ENCODE measurements at regions not wholly inside any gene's neighbourhood (a gene's known extent, or its start where the extent isn't known, plus 50 kb on each side); places are given as distances from the start of the nearest gene placed in this dataset.

- Histone ChIP-seq H3K27ac (no peak overlapping the region), H3K4me1 (no peaks in the 10 kb centered on the region), H3K4me3 (no peak overlapping the region), H3K36me3 (no peaks in the 10 kb centered on the region), H3K9me3 (no peaks in the 10 kb centered on the region), H3K27me3 (no peaks in the 10 kb centered on the region)
- no peak for TF ChIP-seq EP300 (IDR thresholded peaks at IDR 0.05; ENCODE audit: low read depth)
- TF ChIP-seq POLR2AphosphoS5 (IDR thresholded peaks at IDR 0.05) = no peak
- no peak for TF ChIP-seq POLR2A (IDR thresholded peaks at IDR 0.05)
- no peak for TF ChIP-seq CTCF (IDR thresholded peaks at IDR 0.05)
- DNase-seq = no peak
- 71 to 80% methylated on average over 1 of the region's 1 CpG for WGBS, 2 donors (ENCODE audit: low coverage in 1 of 2)
- in situ Hi-C loops (cut with MboI; ENCODE audit: low pct_ligation_motif_present in 1 of 4, low pct_unique_long_range_greater_than_20kb in 1 of 4, low sequenced_read_pairs in 3 of 4) = no loop called here
- intact Hi-C loops (cut with DNase I; ENCODE audit: low total_unique reads) = no loop called here
Observed at GRCh38 chr5:165560648-165561047, 2055.2 kb downstream of the MAT2B start.

- H3K36me3 ChIP-seq = no peaks in the 10 kb centered on the region
- no peaks in the 10 kb centered on the region for H3K9me3 ChIP-seq
- intact Hi-C loops (cut with DNase I; ENCODE audit: low total_unique reads) (no loop called here), in situ Hi-C loops (cut with MboI; ENCODE audit: low pct_ligation_motif_present in 1 of 4, low pct_unique_long_range_greater_than_20kb in 1 of 4, low sequenced_read_pairs in 3 of 4) (no loop called here)
- H3K4me1 ChIP-seq = no peaks in the 10 kb centered on the region
- no peaks in the 10 kb centered on the region for H3K27me3 ChIP-seq
- H3K4me3 ChIP-seq = no peak overlapping the region
- TF ChIP-seq POLR2AphosphoS5 (IDR thresholded peaks at IDR 0.05) = no peak
- TF ChIP-seq CTCF (IDR thresholded peaks at IDR 0.05) = no peak
- TF ChIP-seq POLR2A (IDR thresholded peaks at IDR 0.05) = no peak
- TF ChIP-seq EP300 (IDR thresholded peaks at IDR 0.05; ENCODE audit: low read depth) = no peak
- H3K27ac ChIP-seq = no peak overlapping the region
- 37 to 56% methylated on average over 4 of the region's 4 CpGs for WGBS, 2 donors (ENCODE audit: low coverage in 1 of 2)
- DNase-seq = no peak
Observed at GRCh38 chr5:165565911-165566310, 2060.5 kb downstream of the MAT2B start.

- H3K27me3 ChIP-seq = no peaks in the 10 kb centered on the region
- intact Hi-C loops (cut with DNase I; ENCODE audit: low total_unique reads) (no loop called here), in situ Hi-C loops (cut with MboI; ENCODE audit: low pct_ligation_motif_present in 1 of 4, low pct_unique_long_range_greater_than_20kb in 1 of 4, low sequenced_read_pairs in 3 of 4) (no loop called here)
- TF ChIP-seq CTCF (IDR thresholded peaks at IDR 0.05) (no peak), EP300 (IDR thresholded peaks at IDR 0.05; ENCODE audit: low read depth) (no peak), POLR2A (IDR thresholded peaks at IDR 0.05) (no peak), POLR2AphosphoS5 (IDR thresholded peaks at IDR 0.05) (no peak)
- H3K36me3 ChIP-seq = no peaks in the 10 kb centered on the region
- 63 to 68% methylated on average over 4 to 7 of the region's 7 CpGs for WGBS, 2 donors (ENCODE audit: low coverage in 1 of 2)
- no peaks in the 10 kb centered on the region for H3K9me3 ChIP-seq
- H3K4me1 ChIP-seq = no peaks in the 10 kb centered on the region
- no peak for DNase-seq
- H3K27ac ChIP-seq = no peak overlapping the region
- H3K4me3 ChIP-seq = no peak overlapping the region
Observed at GRCh38 chr5:165569551-165569950, 2064.1 kb downstream of the MAT2B start.

GRCh38 chr5:165573445-165573844 lies 2068.0 kb downstream of the MAT2B start:
- Histone ChIP-seq H3K4me1 (no peaks in the 10 kb centered on the region), H3K27ac (no peak overlapping the region), H3K27me3 (no peaks in the 10 kb centered on the region), H3K9me3 (no peaks in the 10 kb centered on the region), H3K36me3 (no peaks in the 10 kb centered on the region), H3K4me3 (no peak overlapping the region)
- in situ Hi-C loops (cut with MboI; ENCODE audit: low pct_ligation_motif_present in 1 of 4, low pct_unique_long_range_greater_than_20kb in 1 of 4, low sequenced_read_pairs in 3 of 4) (no loop called here), intact Hi-C loops (cut with DNase I; ENCODE audit: low total_unique reads) (no loop called here)
- DNase-seq = no peak
- WGBS, 2 donors (ENCODE audit: low coverage in 1 of 2) = 57 to 65% methylated on average over 4 of the region's 4 CpGs
- no peak for TF ChIP-seq POLR2A (IDR thresholded peaks at IDR 0.05)
- no peak for TF ChIP-seq EP300 (IDR thresholded peaks at IDR 0.05; ENCODE audit: low read depth)
- no peak for TF ChIP-seq CTCF (IDR thresholded peaks at IDR 0.05)
- TF ChIP-seq POLR2AphosphoS5 (IDR thresholded peaks at IDR 0.05) = no peak

Measured in transverse colon (tissue), 4 donors.